Fibroblast of the aortic adventitia (primary cell): ENCODE measurements at regions not wholly inside any gene's neighbourhood (a gene's known extent, or its start where the extent isn't known, plus 50 kb on each side); places are given as distances from the start of the nearest gene placed in this dataset.

ENCODE experiments used
- DNase-seq: peaks from one replicate; pipeline ENCODE4 v3.0.0-alpha.2; 2010; ENCODE audit warnings: low read depth
- H3K4me3 ChIP-seq: 2 replicates; pipeline ENCODE4 v1.5.1; 2011; ENCODE audit warnings: low read depth, mild to moderate bottlenecking, control low read depth, low read length, moderate library complexity
- TF ChIP-seq, protein P1 (sequence below): IDR thresholded peaks from 2 replicates; pipeline ENCODE4 v1.5.1; 2011; ENCODE audit warnings: mild to moderate bottlenecking, low read length, control low read depth, inconsistent platforms; ENCODE audit not compliant: insufficient read depth

DNA sequence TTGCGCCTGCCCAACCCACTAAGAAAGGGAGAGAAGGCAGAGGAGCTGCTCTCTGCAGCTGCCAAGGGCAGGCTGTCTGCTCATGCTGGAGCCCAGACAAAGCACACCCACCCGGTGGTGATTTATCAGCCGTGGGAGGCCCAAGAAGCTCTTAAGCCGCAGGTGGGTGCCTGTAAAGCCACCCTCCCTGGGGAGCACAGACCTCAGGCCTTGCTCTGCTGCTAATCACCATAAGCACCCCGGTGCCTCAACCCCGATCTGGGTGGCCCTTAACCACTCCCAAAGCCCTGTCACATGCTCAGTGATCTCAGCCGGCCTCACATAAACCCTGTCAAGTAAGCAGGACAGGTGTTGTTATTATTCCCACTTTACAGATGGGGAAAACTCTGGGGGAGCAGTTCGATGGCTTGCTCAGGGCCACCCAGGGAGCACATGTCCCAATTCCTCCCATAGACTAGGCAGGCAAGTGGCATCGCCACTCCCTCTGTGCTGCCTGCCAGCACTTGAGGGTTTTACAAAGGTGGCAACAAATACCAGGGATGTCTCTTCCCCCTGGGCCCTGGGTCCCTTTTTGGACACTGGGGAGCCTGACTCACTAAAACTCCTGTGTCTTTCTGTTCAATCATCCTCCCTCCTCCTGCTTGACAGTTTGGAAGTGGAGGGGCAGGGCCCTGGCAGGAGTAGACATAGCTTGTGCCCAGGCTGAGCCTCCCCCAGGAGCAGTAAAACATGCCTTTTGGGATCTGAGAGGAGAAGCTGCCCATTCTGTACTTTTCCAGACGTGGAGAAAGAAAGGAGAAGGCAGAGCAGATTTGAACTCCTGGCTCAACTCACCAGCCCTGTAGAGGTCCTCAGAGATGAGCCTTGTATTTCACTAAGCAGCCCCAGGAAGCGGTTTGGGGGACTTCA, 299.3 kb downstream of the SOX9 start:
- no peak for DNase-seq
- TF ChIP-seq, protein P1, sequence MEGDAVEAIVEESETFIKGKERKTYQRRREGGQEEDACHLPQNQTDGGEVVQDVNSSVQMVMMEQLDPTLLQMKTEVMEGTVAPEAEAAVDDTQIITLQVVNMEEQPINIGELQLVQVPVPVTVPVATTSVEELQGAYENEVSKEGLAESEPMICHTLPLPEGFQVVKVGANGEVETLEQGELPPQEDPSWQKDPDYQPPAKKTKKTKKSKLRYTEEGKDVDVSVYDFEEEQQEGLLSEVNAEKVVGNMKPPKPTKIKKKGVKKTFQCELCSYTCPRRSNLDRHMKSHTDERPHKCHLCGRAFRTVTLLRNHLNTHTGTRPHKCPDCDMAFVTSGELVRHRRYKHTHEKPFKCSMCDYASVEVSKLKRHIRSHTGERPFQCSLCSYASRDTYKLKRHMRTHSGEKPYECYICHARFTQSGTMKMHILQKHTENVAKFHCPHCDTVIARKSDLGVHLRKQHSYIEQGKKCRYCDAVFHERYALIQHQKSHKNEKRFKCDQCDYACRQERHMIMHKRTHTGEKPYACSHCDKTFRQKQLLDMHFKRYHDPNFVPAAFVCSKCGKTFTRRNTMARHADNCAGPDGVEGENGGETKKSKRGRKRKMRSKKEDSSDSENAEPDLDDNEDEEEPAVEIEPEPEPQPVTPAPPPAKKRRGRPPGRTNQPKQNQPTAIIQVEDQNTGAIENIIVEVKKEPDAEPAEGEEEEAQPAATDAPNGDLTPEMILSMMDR: no peak
- H3K4me3 ChIP-seq: no peak overlapping the region

DNA sequence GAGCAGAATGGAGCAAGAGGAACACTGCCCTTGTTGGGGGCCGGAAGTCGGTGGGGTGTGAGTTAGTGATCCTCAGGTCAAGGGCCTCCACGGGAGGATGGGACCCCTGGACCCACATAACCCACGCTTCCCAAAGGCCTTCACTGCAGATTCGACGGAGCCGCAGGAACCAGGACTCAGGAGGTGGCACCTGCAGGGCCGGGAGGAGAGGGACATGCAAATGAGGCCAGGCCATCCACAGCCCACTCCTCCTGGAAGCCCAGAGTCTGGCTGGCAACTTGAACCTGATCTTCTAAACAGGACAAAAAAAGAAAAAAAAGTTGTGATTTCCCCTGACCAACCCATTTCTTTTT, 299.9 kb downstream of the SOX9 start:
- TF ChIP-seq, protein P1: no peak
- DNase-seq: no peak
- no peak overlapping the region for H3K4me3 ChIP-seq

GRCh38 chr17:72421128-72422092, 300.6 kb downstream of the SOX9 start:
- TF ChIP-seq, protein P1: no peak
- no peak overlapping the region for H3K4me3 ChIP-seq
- DNase-seq: peak; percentile 87

GRCh38 chr17:72422204-72422504, 301.3 kb downstream of the SOX9 start:
- DNase-seq: no peak
- TF ChIP-seq, protein P1: no peak
- H3K4me3 ChIP-seq: no peak overlapping the region

DNA sequence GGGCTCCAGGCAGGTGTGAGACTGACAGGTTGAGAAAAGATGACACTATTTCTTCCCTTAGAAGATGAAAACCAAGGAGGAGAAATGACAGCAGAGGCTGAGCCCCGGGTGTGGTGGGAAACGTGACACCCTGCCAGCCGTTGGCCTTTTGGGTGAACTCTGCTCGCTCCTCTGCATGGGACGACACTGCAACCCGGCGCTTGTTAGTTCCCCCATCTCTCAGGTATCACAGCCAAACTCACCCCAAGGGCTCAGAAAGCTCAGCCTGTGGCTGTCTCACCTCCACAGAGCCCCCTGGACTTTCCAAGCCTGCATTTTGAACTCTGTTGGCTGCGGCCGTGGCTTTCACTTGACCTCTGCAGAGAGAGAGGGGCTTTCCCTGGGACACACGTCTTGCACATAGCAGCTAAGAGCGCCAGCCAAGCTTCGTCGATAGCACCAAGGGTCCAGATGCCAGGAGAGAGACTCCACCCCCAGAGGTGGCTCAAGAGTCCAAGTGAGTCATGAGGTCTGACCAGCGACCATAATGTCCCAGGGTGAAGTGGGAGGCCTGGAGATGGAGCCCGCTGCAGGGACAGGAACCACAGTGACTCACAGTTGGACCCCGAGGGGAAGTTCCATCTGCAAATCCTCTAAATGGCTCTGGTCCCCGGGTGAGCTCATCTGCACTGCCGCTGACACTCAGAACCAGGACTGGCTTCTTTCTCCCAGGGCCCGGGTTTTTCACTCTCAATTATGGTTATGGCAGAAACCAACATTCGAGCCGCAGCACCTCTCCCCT, 301.9 kb downstream of the SOX9 start:
- DNase-seq: peak; percentile 62
- TF ChIP-seq, protein P1: no peak
- no peak overlapping the region for H3K4me3 ChIP-seq

GRCh38 chr17:72423286-72423589, 302.4 kb downstream of the SOX9 start:
- TF ChIP-seq, protein P1: no peak
- no peak overlapping the region for H3K4me3 ChIP-seq
- no peak for DNase-seq
